Gastrocnemius medialis (tissue), 4 donors: ENCODE measurements at regions not wholly inside any gene's neighbourhood (a gene's known extent, or its start where the extent isn't known, plus 50 kb on each side); places are given as distances from the start of the nearest gene placed in this dataset.

Experiments used
- CTCF ChIP-seq, 5 experiments: fragments of 450-650 bp in 3 of 5; fragments of 200-600 bp in 2 of 5; sonication (generic) in 2 of 5; IDR thresholded peaks in 4 of 5; conservative IDR thresholded peaks in 1 of 5; 1 replicate in 4 of 5; 2 replicates in 1 of 5; pipeline ENCODE4 v1.5.1; 2016 to 2019; ENCODE audit warnings: antibody characterized with exemption in 5 of 5, mild to moderate bottlenecking in 3 of 5, moderate library complexity in 3 of 5
- POLR2A ChIP-seq, 2 donors: fragments of 450-650 bp; IDR thresholded peaks; one replicate each; pipeline ENCODE4 v1.6.1; 2017; ENCODE audit warnings: antibody characterized with exemption in 2 of 2, mild to moderate bottlenecking in 2 of 2, moderate library complexity in 2 of 2

DNA sequence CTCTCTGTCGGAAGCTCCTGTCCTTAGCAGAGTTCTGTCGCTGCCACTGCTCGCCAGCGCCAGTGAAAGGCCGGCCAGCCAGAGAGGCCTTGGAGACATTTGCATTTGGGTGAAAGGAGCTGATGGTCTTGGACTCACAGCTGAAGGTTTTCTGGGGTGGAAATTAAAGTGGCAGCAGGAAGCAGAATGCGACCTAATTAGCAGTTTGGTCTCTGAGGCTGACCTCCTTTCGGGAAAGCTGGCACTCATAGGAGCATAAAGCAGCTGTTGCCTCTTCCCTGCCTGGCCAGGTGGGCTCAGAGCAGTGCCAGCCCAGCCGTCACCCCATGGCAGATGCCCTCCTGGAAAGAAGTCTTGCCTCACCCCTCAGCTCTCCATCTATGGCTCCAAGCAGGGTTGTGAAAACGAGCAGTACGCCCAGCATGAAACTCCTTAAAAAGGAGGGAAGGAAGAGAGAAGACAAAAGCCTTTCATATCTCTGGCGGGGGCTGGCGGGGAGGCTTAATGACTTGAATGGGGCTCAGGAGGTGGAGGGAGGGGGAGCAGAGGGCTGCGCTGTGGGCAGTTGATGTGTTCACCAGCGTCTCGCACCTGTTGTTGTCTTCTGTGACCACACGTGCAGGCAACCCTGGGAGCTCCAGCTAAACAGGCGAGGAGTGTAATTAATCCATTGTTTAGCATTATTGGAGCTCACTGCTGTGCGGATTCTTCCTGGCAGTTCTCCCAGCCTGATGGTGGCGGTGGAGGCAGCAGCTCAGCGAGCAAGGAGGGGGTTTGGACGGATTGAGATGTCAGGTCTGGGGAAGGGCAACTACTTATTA is 264.0 kb downstream of the MID1IP1 start:
- TF ChIP-seq CTCF (IDR thresholded peaks at IDR 0.05 in 4 of 5, conservative IDR thresholded peaks at IDR 0.05 in 1 of 5): no peak
- TF ChIP-seq POLR2A (IDR thresholded peaks at IDR 0.05): no peak
